ENCODE measurements at regions not wholly inside any gene's neighbourhood (a gene's known extent, or its start where the extent isn't known, plus 50 kb on each side); places are given as distances from the start of the nearest gene placed in this dataset.

DNA sequence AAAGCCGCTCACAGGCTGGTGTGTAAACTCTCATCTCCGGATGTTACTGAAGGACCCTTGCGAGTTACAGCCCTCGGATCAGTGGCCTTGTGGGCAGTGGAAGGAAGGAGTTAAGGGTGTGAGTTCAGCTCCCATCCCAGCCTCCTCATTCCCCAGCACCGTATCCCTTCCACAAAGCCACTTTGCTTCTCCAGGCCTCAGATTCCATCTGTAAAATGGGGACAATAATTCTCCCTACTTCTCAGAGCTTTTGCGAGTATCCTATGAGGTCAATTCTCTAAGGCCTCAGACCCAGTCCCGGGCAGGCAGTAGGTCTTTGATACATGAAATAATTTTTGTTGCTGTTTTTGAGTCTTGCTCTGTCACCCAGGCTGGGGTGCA, 141.3 kb downstream of the C9orf50 start:
- TF ChIP-seq, protein P1, sequence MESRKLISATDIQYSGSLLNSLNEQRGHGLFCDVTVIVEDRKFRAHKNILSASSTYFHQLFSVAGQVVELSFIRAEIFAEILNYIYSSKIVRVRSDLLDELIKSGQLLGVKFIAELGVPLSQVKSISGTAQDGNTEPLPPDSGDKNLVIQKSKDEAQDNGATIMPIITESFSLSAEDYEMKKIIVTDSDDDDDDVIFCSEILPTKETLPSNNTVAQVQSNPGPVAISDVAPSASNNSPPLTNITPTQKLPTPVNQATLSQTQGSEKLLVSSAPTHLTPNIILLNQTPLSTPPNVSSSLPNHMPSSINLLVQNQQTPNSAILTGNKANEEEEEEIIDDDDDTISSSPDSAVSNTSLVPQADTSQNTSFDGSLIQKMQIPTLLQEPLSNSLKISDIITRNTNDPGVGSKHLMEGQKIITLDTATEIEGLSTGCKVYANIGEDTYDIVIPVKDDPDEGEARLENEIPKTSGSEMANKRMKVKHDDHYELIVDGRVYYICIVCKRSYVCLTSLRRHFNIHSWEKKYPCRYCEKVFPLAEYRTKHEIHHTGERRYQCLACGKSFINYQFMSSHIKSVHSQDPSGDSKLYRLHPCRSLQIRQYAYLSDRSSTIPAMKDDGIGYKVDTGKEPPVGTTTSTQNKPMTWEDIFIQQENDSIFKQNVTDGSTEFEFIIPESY (IDR thresholded peaks at IDR 0.05; ENCODE audit: borderline replicate concordance, low read depth): no peak
- TF ChIP-seq, protein P2, sequence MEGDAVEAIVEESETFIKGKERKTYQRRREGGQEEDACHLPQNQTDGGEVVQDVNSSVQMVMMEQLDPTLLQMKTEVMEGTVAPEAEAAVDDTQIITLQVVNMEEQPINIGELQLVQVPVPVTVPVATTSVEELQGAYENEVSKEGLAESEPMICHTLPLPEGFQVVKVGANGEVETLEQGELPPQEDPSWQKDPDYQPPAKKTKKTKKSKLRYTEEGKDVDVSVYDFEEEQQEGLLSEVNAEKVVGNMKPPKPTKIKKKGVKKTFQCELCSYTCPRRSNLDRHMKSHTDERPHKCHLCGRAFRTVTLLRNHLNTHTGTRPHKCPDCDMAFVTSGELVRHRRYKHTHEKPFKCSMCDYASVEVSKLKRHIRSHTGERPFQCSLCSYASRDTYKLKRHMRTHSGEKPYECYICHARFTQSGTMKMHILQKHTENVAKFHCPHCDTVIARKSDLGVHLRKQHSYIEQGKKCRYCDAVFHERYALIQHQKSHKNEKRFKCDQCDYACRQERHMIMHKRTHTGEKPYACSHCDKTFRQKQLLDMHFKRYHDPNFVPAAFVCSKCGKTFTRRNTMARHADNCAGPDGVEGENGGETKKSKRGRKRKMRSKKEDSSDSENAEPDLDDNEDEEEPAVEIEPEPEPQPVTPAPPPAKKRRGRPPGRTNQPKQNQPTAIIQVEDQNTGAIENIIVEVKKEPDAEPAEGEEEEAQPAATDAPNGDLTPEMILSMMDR (IDR thresholded peaks at IDR 0.05): no peak
- TF ChIP-seq, protein P3, sequence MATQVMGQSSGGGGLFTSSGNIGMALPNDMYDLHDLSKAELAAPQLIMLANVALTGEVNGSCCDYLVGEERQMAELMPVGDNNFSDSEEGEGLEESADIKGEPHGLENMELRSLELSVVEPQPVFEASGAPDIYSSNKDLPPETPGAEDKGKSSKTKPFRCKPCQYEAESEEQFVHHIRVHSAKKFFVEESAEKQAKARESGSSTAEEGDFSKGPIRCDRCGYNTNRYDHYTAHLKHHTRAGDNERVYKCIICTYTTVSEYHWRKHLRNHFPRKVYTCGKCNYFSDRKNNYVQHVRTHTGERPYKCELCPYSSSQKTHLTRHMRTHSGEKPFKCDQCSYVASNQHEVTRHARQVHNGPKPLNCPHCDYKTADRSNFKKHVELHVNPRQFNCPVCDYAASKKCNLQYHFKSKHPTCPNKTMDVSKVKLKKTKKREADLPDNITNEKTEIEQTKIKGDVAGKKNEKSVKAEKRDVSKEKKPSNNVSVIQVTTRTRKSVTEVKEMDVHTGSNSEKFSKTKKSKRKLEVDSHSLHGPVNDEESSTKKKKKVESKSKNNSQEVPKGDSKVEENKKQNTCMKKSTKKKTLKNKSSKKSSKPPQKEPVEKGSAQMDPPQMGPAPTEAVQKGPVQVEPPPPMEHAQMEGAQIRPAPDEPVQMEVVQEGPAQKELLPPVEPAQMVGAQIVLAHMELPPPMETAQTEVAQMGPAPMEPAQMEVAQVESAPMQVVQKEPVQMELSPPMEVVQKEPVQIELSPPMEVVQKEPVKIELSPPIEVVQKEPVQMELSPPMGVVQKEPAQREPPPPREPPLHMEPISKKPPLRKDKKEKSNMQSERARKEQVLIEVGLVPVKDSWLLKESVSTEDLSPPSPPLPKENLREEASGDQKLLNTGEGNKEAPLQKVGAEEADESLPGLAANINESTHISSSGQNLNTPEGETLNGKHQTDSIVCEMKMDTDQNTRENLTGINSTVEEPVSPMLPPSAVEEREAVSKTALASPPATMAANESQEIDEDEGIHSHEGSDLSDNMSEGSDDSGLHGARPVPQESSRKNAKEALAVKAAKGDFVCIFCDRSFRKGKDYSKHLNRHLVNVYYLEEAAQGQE (IDR thresholded peaks at IDR 0.05; ENCODE audit: low read depth, low read length): no peak
- TF ChIP-seq JUND (IDR thresholded peaks at IDR 0.05) (no peak), TEAD4 (IDR thresholded peaks at IDR 0.05; ENCODE audit: borderline replicate concordance, insufficient read depth) (no peak), CHD2 (IDR thresholded peaks at IDR 0.05; ENCODE audit: low read length, partially characterized antibody) (no peak), EP300 (IDR thresholded peaks at IDR 0.05; ENCODE audit: borderline replicate concordance in 1 of 2, low read depth in 1 of 2, low read length in 1 of 2) (no peak), TAF1 (IDR thresholded peaks at IDR 0.05; ENCODE audit: borderline replicate concordance, low read depth, low read length) (no peak), RAD21 (IDR thresholded peaks at IDR 0.05; ENCODE audit: low read length) (no peak)
